Small intestine (tissue), 7 donors: ENCODE measurements at regions not wholly inside any gene's neighbourhood (a gene's known extent, or its start where the extent isn't known, plus 50 kb on each side); places are given as distances from the start of the nearest gene placed in this dataset.

Experiments
- DNase-seq, 2 donors: peaks; one replicate each; pipeline versions ENCODE4 v3.0.0 to v3.0.0-alpha.2; 2013
- FAIRE-seq: peaks from 2 replicates; lab custom pipeline; 2012; peaks lifted over from hg19 to GRCh38; lab: Jason Lieb, UNC
- H3K27ac ChIP-seq, 3 donors: one replicate each; pipeline ENCODE4 v1.5.1; 2013; ENCODE audit warnings: low read length in 2 of 3, mild to moderate bottlenecking in 2 of 3, control low read depth in 1 of 3, inconsistent platforms in 1 of 3, low read depth in 1 of 3, moderate library complexity in 1 of 3
- H3K27me3 ChIP-seq, 3 donors: one replicate each; pipeline ENCODE4 v1.6.1; 2013; ENCODE audit warnings: low read length in 3 of 3, inconsistent platforms in 1 of 3; ENCODE audit not compliant: control insufficient read depth in 3 of 3, insufficient read depth in 3 of 3
- H3K36me3 ChIP-seq, 3 donors: one replicate each; pipeline ENCODE4 v1.6.1; 2013; ENCODE audit warnings: low read length in 3 of 3, inconsistent platforms in 1 of 3, low read depth in 1 of 3, mild to moderate bottlenecking in 1 of 3, moderate library complexity in 1 of 3; ENCODE audit not compliant: control insufficient read depth in 3 of 3, insufficient read depth in 2 of 3
- H3K4me1 ChIP-seq, 3 donors: one replicate each; pipeline ENCODE4 v1.6.1; 2013; ENCODE audit warnings: low read length in 2 of 3, inconsistent platforms in 1 of 3, low read depth in 1 of 3, mild to moderate bottlenecking in 1 of 3, moderate library complexity in 1 of 3; ENCODE audit not compliant: control insufficient read depth in 3 of 3, insufficient read depth in 2 of 3
- H3K4me3 ChIP-seq, 3 donors: one replicate each; pipeline ENCODE4 v1.5.1; 2013; ENCODE audit warnings: low read length in 3 of 3, control low read depth in 1 of 3, inconsistent platforms in 1 of 3, low read depth in 1 of 3, mild to moderate bottlenecking in 1 of 3, moderate library complexity in 1 of 3
- H3K9me3 ChIP-seq, 2 donors: one replicate each; pipeline ENCODE4 v1.6.1; 2013; ENCODE audit warnings: low read depth in 1 of 2, low read length in 1 of 2; ENCODE audit not compliant: control insufficient read depth in 2 of 2, insufficient read depth in 1 of 2
- WGBS, 3 donors: extraction: QIAGEN DNeasy Blood & Tissue Kit; methylation state at CpG; one replicate each; pipeline ENCODE4 v1.1.7; 2013; 5-methylcytosine and 5-hydroxymethylcytosine counted together
- donor health status: healthy with polysubstance abuse.
- donor health status: control.
- donor health status: control.
- donor health status: Bipolar disorder and iron deficiency.
- donor health status: healthy.

DNA sequence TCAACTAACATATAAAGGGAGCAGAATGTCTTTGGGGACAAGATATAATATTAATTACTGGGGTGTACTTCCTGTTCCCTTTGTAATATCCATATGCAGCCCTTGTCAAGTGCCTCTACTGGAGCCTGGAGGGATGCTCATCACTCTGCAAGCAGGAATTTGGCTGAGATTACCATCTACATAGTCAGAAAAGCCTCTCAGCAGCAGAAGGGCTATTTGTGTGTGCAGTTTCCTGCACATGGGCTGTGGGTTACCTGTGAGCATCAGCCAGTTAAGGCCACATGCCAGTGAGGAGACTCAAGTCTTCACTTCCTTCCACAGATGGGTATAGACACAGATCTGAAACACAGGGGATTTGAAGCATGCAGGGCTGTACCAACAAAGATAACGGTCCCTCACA is 278.1 kb upstream of the PLSCR5 start:
- FAIRE-seq = no peak
- no peak overlapping the region for H3K4me3 ChIP-seq
- H3K36me3 ChIP-seq = no peaks in the 10 kb centered on the region
- no peak for DNase-seq
- H3K27ac ChIP-seq = no peak overlapping the region
- 58 to 68% (median 59%) methylated on average over 1 of the region's 1 CpG for WGBS, 3 donors
- H3K27me3 ChIP-seq = no peaks in the 10 kb centered on the region
- no peaks in the 10 kb centered on the region for H3K4me1 ChIP-seq
- H3K9me3 ChIP-seq = no peaks in the 10 kb centered on the region

DNA sequence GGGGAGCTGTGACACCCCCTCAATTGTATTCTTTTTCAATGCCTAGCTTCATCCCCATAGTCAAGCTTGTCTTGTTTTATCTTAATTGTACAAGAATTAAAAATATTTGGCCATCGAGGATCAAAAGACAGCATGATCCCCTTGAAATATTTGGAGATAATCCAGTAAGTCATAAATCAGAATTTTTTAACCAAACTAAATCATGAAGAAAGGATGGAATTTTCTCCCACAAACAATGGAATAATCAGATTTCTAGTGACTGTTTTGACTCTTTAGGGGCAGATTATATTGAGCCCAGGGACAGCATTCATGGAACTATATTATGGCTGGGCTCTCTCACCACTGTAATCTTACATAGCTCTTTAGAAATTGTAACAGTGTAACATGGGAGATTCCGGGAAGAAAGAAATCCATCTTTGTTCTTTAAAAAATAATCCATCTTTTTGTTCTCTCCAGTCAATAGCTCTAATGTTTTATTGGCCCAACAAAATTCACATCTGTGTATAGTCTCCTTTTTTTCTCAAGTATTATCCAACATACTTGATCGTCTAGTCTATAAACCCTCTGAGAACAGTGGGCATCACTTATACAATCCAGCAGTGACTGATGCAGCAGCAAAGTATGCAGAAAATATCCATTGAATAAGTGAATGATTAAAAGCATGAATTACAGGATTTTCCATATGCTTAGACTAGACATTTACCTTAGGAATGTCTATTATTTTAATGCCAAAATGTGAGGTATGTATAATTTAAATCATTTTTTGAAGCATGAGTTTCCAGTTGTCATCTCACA is 277.0 kb upstream of the PLSCR5 start:
- H3K27me3 ChIP-seq = no peaks in the 10 kb centered on the region
- H3K27ac ChIP-seq = no peak overlapping the region
- 65 to 79% (median 73%) methylated on average over 3 of the region's 3 CpGs for WGBS, 3 donors
- FAIRE-seq (no peak), DNase-seq (no peak)
- no peak overlapping the region for H3K4me3 ChIP-seq
- H3K9me3 ChIP-seq = no peaks in the 10 kb centered on the region
- no peaks in the 10 kb centered on the region for H3K4me1 ChIP-seq
- no peaks in the 10 kb centered on the region for H3K36me3 ChIP-seq

DNA sequence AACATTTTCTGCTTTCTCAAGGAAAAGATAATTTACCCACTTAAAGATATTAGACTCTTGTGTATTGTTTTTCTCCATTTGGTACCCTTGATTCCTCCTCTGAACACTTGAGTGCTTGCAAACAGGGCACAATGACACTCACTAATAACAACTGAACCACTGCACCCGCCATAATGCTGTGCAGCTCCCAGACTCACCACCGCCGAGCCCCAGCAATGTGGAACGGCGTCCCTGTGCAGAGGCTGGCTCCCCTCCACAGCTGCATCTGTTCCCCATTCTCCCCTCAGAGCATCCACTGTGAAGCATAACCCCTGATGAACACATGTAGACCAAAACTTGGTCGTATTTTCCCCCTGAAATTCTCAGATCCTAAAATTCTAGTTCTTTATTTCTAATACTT is 276.2 kb upstream of the PLSCR5 start:
- 69 to 79% (median 79%) methylated on average over 6 of the region's 6 CpGs for WGBS, 3 donors
- Histone ChIP-seq H3K36me3 (no peaks in the 10 kb centered on the region), H3K27ac (no peak overlapping the region), H3K9me3 (no peaks in the 10 kb centered on the region), H3K4me1 (no peaks in the 10 kb centered on the region), H3K4me3 (no peak overlapping the region), H3K27me3 (no peaks in the 10 kb centered on the region)
- DNase-seq (no peak), FAIRE-seq (no peak)

DNA sequence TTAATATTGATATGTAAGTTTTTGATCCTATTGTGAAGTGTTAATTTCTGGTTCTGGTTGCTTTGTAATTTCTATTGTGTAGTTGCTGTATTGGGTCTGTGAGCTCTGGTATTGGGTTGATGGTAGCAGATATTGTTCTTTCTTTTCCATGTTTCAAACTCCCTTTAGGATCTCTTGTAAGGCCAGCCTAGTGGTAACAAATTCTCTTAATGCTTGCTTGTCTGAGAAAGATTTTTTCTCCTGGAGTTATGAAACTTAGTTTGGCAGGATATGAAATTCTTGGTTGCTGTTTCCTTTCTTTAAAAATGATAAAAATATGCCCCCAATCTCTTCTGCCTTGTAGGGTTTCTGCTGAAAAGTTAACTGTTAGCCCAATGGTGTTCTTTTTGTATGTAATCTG is 268.6 kb upstream of the PLSCR5 start:
- Histone ChIP-seq H3K27me3 (no peaks in the 10 kb centered on the region), H3K9me3 (peaks cover 0 to 7% of the 10 kb centered on the region in 2 donors), H3K36me3 (no peaks in the 10 kb centered on the region), H3K4me3 (no peak overlapping the region), H3K27ac (no peak overlapping the region), H3K4me1 (no peaks in the 10 kb centered on the region)
- FAIRE-seq (no peak), DNase-seq (no peak)

DNA sequence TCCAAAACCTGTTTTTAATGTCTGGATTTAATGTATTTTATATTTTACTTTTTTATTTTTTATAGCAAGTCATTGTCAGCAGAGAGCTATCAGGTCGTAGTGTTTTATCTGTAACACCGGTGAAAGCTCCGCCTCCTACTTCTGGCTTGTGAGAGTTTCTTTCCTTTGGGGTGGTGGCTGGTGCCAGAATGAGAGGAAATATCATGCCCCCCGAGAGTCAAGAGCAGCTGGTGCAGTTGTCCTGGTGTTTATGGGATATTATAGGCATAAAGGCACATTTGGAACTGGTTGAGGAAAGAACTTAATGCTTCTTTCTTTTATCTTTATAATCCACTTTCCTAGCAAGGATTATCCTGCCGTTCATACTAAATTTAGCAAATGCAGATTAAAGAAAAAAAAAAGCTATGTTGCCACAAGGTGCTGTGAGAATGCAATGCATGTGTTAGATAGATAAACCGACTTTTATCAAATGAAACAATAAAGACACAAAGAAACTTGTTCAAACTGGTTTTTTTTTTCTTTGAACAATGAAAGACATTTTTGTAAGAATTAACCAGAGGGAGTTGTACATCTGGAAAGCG is 260.1 kb upstream of the PLSCR5 start:
- Histone ChIP-seq H3K36me3 (no peaks in the 10 kb centered on the region), H3K27ac (no peak overlapping the region), H3K27me3 (no peaks in the 10 kb centered on the region), H3K9me3 (no peaks in the 10 kb centered on the region), H3K4me1 (no peaks in the 10 kb centered on the region), H3K4me3 (no peak overlapping the region)
- DNase-seq (no peak), FAIRE-seq (no peak)
- 27 to 54% (median 40%) methylated on average over 7 of the region's 7 CpGs for whole genome bisulfite sequencing, 3 donors

DNA sequence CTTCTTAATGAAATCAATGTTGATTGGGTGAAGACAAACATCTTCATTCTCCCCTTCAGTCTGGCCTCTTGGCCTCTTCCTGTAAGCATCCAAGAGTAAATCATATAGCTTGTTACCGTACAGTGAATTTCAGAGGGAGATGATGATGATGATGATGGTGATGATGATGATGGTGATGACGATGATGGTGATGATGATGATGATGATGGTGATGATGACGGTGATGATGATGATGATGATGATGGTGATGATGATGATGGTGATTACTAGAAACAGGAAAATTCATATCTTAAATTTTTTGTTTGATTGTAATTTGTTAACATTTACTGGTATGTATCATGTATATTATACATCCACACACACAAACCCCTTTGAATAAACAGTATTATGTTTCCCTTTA is 256.1 kb upstream of the PLSCR5 start:
- no peak overlapping the region for H3K4me3 ChIP-seq
- FAIRE-seq = no peak
- no peaks in the 10 kb centered on the region for H3K9me3 ChIP-seq
- no peak overlapping the region for H3K27ac ChIP-seq
- WGBS, 3 donors = 80 to 90% (median 84%) methylated on average over 3 of the region's 3 CpGs
- H3K4me1 ChIP-seq = no peaks in the 10 kb centered on the region
- no peaks in the 10 kb centered on the region for H3K27me3 ChIP-seq
- no peak for DNase-seq
- H3K36me3 ChIP-seq = no peaks in the 10 kb centered on the region

DNA sequence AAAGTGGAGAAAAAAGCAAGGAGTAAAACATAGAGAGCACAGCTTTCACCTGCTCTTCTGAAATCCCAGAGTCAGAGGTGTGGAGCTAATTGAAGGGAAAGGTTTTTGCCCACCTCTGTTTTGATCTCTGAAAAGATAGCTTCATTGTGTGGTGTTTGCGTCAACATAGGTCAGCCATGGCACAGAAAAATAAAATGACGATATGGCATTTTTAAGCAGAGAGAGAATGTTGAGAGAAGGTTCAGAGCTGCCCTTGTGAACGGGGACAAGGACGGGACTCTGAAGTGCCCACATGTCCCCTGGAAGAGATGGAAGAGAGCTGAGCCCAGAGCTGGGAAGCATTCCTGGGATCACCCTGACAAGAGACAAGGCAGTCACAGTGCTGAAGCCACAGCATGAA is 249.4 kb upstream of the PLSCR5 start:
- no peak overlapping the region for H3K27ac ChIP-seq
- H3K4me1 ChIP-seq = no peaks in the 10 kb centered on the region
- H3K9me3 ChIP-seq = no peaks in the 10 kb centered on the region
- no peaks in the 10 kb centered on the region for H3K27me3 ChIP-seq
- no peak for FAIRE-seq
- no peaks in the 10 kb centered on the region for H3K36me3 ChIP-seq
- no peak overlapping the region for H3K4me3 ChIP-seq
- 84 to 91% (median 88%) methylated on average over 4 of the region's 4 CpGs for WGBS, 3 donors
- DNase-seq = no peak

DNA sequence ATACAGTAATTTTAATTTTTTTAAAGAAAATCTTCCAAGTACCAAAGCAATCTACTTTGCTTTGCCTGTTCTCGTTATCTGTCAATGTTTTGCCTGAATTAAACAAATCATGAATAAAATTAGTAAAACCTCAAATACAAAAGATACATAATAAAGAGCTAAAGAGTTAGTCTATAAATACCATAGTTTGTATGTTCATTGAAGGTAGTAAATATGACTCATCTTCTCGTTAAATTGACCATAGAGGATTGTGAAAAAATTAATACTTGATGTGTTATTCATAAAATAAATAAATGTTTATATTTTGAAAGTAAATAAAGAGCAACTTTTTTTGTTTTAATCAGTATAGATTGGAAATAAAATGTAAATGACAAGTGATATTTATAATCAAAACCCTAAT is 246.5 kb upstream of the PLSCR5 start:
- Histone ChIP-seq H3K9me3 (no peaks in the 10 kb centered on the region), H3K36me3 (no peaks in the 10 kb centered on the region), H3K27ac (no peak overlapping the region), H3K27me3 (no peaks in the 10 kb centered on the region), H3K4me1 (no peaks in the 10 kb centered on the region), H3K4me3 (no peak overlapping the region)
- no peak for DNase-seq
- peak; percentile 23 for FAIRE-seq
- 60 to 68% (median 61%) methylated on average over 2 of the region's 2 CpGs for WGBS, 3 donors

DNA sequence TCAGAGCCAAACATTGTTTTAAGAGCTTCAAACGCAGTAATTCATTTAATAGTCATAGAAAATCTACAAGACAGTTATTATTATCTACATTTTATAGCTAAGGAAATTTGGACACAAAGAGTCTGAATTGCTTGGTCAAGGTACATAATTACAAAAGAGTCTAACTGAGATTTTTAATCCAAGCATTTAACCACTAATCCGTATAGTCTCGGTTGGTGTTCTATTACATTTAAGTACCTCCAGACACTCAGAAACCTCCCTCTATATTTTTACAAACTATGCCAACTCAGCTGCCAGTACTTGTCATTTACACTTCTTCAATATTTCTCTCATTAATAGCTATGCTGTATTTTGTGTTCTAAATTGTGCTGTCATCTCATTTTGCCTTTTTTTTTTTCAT is 240.2 kb upstream of the PLSCR5 start:
- Histone ChIP-seq H3K36me3 (no peaks in the 10 kb centered on the region), H3K27ac (no peak overlapping the region), H3K4me1 (no peaks in the 10 kb centered on the region), H3K9me3 (no peaks in the 10 kb centered on the region), H3K4me3 (no peak overlapping the region), H3K27me3 (no peaks in the 10 kb centered on the region)
- 79 to 92% (median 87%) methylated on average over 3 of the region's 3 CpGs for WGBS, 3 donors
- DNase-seq (no peak), FAIRE-seq (no peak)
